ENCODE measurements at regions not wholly inside any gene's neighbourhood (a gene's known extent, or its start where the extent isn't known, plus 50 kb on each side); places are given as distances from the start of the nearest gene placed in this dataset.

DNA sequence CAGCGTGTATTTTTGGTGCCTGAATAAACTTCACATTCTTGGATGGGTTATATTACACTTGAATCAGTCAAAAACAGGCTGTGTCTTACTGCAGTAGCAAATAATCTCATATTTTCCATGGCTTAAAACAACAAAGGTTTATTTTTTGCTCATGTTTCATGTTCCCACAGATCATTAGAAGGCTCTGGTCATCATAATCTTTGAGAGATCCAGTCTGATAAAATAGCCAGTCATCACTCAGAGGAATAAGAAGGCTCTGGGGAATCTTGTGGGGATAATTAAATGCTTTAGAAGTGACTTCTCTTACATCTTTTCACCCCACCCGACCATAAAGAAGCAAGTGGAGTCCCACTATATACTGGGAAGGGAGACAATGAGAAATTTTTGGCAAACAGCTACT lies 417.7 kb downstream of the PSAT1 start:
- TF ChIP-seq POLR2A (IDR thresholded peaks at IDR 0.05; ENCODE audit: low read depth, low read length), result no peak
- TF ChIP-seq, protein P1, sequence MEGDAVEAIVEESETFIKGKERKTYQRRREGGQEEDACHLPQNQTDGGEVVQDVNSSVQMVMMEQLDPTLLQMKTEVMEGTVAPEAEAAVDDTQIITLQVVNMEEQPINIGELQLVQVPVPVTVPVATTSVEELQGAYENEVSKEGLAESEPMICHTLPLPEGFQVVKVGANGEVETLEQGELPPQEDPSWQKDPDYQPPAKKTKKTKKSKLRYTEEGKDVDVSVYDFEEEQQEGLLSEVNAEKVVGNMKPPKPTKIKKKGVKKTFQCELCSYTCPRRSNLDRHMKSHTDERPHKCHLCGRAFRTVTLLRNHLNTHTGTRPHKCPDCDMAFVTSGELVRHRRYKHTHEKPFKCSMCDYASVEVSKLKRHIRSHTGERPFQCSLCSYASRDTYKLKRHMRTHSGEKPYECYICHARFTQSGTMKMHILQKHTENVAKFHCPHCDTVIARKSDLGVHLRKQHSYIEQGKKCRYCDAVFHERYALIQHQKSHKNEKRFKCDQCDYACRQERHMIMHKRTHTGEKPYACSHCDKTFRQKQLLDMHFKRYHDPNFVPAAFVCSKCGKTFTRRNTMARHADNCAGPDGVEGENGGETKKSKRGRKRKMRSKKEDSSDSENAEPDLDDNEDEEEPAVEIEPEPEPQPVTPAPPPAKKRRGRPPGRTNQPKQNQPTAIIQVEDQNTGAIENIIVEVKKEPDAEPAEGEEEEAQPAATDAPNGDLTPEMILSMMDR (IDR thresholded peaks at IDR 0.05; ENCODE audit: extremely low read depth in 1 of 2, insufficient read depth in 1 of 2, low read depth in 1 of 2, low read length in 2 of 2), result no peak
- TF ChIP-seq JUN (IDR thresholded peaks at IDR 0.05; ENCODE audit: borderline replicate concordance, insufficient read depth, insufficient read length, low read depth), result no peak
